Body of pancreas (tissue), 4 donors: ENCODE measurements at regions not wholly inside any gene's neighbourhood (a gene's known extent, or its start where the extent isn't known, plus 50 kb on each side); places are given as distances from the start of the nearest gene placed in this dataset.

Source experiments
- CTCF ChIP-seq, 7 experiments: fragments of 450-650 bp in 4 of 7; fragments of 200-600 bp in 3 of 7; sonication (generic) in 3 of 7; IDR thresholded peaks; one replicate each; pipeline ENCODE4 v1.5.1; 2016 to 2019; ENCODE audit warnings: antibody characterized with exemption in 7 of 7
- POLR2A ChIP-seq, 3 donors: fragments of 450-650 bp; IDR thresholded peaks; one replicate each; pipeline ENCODE4 v1.6.1; 2016; ENCODE audit warnings: antibody characterized with exemption in 3 of 3, mild to moderate bottlenecking in 2 of 3

GRCh38 chr4:123520325-123520724 is 123.7 kb downstream of the SPRY1 start:
- TF ChIP-seq CTCF (IDR thresholded peaks at IDR 0.05) (no peak), POLR2A (IDR thresholded peaks at IDR 0.05) (no peak)
